NCI-H2171 (cell line): ENCODE measurements at regions not wholly inside any gene's neighbourhood (a gene's known extent, or its start where the extent isn't known, plus 50 kb on each side); places are given as distances from the start of the nearest gene placed in this dataset.

Experiments used
- DNase-seq: peaks from one replicate; lab custom pipeline; 2025; lab: John Stamatoyannopoulos, UW

GRCh38 chr2:196535742-196536141 lies 103.8 kb upstream of the CCDC150 start:
- no peak for DNase-seq

GRCh38 chr2:196537311-196537710 lies 102.2 kb upstream of the CCDC150 start:
- no peak for DNase-seq

- DNase-seq: no peak
Measured at GRCh38 chr2:196538189-196538588, 101.3 kb upstream of the CCDC150 start.

GRCh38 chr2:196538646-196539045 lies 100.9 kb upstream of the CCDC150 start:
- DNase-seq: no peak

GRCh38 chr2:196544906-196545433 lies 94.5 kb upstream of the CCDC150 start:
- no peak for DNase-seq

- no peak for DNase-seq
Measured at GRCh38 chr2:196546151-196546919, 93.2 kb upstream of the CCDC150 start.

- no peak for DNase-seq
Measured at GRCh38 chr2:196549052-196549451, 90.5 kb upstream of the CCDC150 start.

GRCh38 chr2:196551014-196551413 lies 88.5 kb upstream of the CCDC150 start:
- DNase-seq: no peak

GRCh38 chr2:196555161-196555560 lies 84.4 kb upstream of the CCDC150 start:
- DNase-seq: no peak

- no peak for DNase-seq
Measured at GRCh38 chr2:196555726-196556125, 83.8 kb upstream of the CCDC150 start.

GRCh38 chr2:196558497-196558896 lies 81.0 kb upstream of the CCDC150 start:
- DNase-seq: peak; percentile 61

GRCh38 chr2:196563876-196564275 lies 75.6 kb upstream of the CCDC150 start:
- no peak for DNase-seq

GRCh38 chr2:196565106-196565765 lies 74.3 kb upstream of the CCDC150 start:
- no peak for DNase-seq

- no peak for DNase-seq
Measured at GRCh38 chr2:196565982-196566381, 73.5 kb upstream of the CCDC150 start.

- DNase-seq: peak; percentile 76
Measured at GRCh38 chr2:196566961-196567666, 72.4 kb upstream of the CCDC150 start.

- no peak for DNase-seq
Measured at GRCh38 chr2:196568506-196568905, 71.0 kb upstream of the CCDC150 start.

- DNase-seq: no peak
Measured at GRCh38 chr2:196584903-196585302, 54.6 kb upstream of the CCDC150 start.

- peak; percentile 34 for DNase-seq
Measured at GRCh38 chr2:196586511-196586991, 53.0 kb upstream of the CCDC150 start.

GRCh38 chr2:196587056-196587455 lies 52.5 kb upstream of the CCDC150 start:
- no peak for DNase-seq

GRCh38 chr2:196587739-196588138 lies 51.8 kb upstream of the CCDC150 start:
- DNase-seq: no peak

GRCh38 chr2:196589419-196589818 lies 50.1 kb upstream of the CCDC150 start:
- DNase-seq: no peak
